ENCODE measurements at regions not wholly inside any gene's neighbourhood (a gene's known extent, or its start where the extent isn't known, plus 50 kb on each side); places are given as distances from the start of the nearest gene placed in this dataset.

DNA sequence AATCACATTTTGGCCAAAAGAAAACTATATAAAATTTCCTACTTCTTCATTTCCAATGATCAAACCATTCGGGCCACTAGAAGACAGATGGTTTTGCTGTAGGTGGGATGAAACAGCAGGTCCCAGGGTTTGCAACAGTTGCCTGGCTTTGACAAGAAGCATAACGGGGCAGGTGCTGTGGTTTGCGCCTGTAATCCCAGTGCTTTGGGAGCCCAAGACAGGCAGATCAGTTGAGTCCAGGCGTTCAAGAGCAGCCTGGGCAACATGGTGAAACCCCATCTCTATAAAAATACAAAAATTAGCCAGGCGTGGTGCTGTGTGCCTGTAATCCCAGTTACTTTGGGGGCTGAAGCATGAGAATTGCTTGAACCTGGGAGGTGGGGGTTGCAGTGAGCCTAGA, 81.4 kb upstream of the XPO1 start:
- no peaks in the 10 kb centered on the region for H3K4me1 ChIP-seq (ENCODE audit: control insufficient read depth in 1 of 2, insufficient read depth in 2 of 2, low read length in 2 of 2)
- intact Hi-C loops (cut with micrococcal nuclease): no loop called here
- H2AFZ ChIP-seq (ENCODE audit: insufficient read depth, low read depth, low read length, poor library complexity, severe bottlenecking): no peak overlapping the region
- no peak overlapping the region for H3K4me2 ChIP-seq (replicated peaks; ENCODE audit: extremely low read depth, low read length, poor library complexity, severe bottlenecking)
- Mint-ChIP-seq H3K9me3 (no peaks in the 10 kb centered on the region), H3K27ac (no peak overlapping the region), H3K4me3 (no peak overlapping the region), H3K27me3 (ENCODE audit: low read depth in 3 of 3) (peaks cover 1 to 2% (median 1%) of the 10 kb centered on the region in 3 donors), H3K36me3 (no peaks in the 10 kb centered on the region), H3K4me1 (no peaks in the 10 kb centered on the region)
- no peak for DNase-seq
- no peaks in the 10 kb centered on the region for H3K79me2 ChIP-seq (ENCODE audit: insufficient read depth, low read length)
- no peaks in the 10 kb centered on the region for H3K36me3 ChIP-seq (replicated peaks in 1 of 2; ENCODE audit: control insufficient read depth in 1 of 2, insufficient read depth in 2 of 2, low read length in 2 of 2)
- H3K9me3 ChIP-seq (replicated peaks in 1 of 2; ENCODE audit: control insufficient read depth in 1 of 2, insufficient read depth in 1 of 2, low read length in 2 of 2): no peaks in the 10 kb centered on the region
- no peak overlapping the region for H3K27ac ChIP-seq (ENCODE audit: low read depth in 1 of 2, low read length in 2 of 2)
- no peaks in the 10 kb centered on the region for H4K20me1 ChIP-seq (ENCODE audit: insufficient read depth, low read length)
- no peaks in the 10 kb centered on the region for H3K27me3 ChIP-seq (ENCODE audit: control insufficient read depth in 2 of 2, insufficient read depth in 2 of 2, low read length in 2 of 2)
- 92% methylated on average over 2 of the region's 5 CpGs for WGBS (ENCODE audit: insufficient coverage)
- TF ChIP-seq, protein P1, sequence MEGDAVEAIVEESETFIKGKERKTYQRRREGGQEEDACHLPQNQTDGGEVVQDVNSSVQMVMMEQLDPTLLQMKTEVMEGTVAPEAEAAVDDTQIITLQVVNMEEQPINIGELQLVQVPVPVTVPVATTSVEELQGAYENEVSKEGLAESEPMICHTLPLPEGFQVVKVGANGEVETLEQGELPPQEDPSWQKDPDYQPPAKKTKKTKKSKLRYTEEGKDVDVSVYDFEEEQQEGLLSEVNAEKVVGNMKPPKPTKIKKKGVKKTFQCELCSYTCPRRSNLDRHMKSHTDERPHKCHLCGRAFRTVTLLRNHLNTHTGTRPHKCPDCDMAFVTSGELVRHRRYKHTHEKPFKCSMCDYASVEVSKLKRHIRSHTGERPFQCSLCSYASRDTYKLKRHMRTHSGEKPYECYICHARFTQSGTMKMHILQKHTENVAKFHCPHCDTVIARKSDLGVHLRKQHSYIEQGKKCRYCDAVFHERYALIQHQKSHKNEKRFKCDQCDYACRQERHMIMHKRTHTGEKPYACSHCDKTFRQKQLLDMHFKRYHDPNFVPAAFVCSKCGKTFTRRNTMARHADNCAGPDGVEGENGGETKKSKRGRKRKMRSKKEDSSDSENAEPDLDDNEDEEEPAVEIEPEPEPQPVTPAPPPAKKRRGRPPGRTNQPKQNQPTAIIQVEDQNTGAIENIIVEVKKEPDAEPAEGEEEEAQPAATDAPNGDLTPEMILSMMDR (IDR thresholded peaks at IDR 0.05): no peak
- H3K4me3 ChIP-seq (replicated peaks in 1 of 3; ENCODE audit: low read depth in 2 of 3, low read length in 3 of 3): no peak overlapping the region
- no peak overlapping the region for H3K9ac ChIP-seq (ENCODE audit: insufficient read depth, low read length, poor library complexity, severe bottlenecking)

DNA sequence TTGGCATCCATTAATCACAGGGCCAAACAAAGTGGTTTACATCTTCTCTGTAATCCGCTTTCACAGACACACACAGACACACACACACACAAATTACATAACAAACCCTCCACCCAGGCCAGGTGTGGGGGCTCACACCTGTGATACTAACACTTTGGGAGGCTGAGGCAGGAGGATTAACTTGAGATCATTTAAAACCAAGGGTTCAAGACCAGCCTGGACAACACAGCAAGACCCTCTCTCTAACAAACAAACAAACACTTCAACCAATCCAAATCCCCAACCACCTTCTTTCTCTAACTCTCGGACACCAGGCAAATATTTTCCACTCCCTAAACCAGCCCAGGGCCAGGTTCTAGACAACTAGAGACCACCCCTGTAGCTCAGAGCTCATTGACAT, 79.5 kb upstream of the XPO1 start:
- no peak overlapping the region for H2AFZ ChIP-seq (ENCODE audit: insufficient read depth, low read depth, low read length, poor library complexity, severe bottlenecking)
- whole genome bisulfite sequencing (ENCODE audit: insufficient coverage): 70% methylated on average over 1 of the region's 2 CpGs
- H3K4me1 ChIP-seq (ENCODE audit: control insufficient read depth in 1 of 2, insufficient read depth in 2 of 2, low read length in 2 of 2): no peaks in the 10 kb centered on the region
- H3K27me3 ChIP-seq (ENCODE audit: control insufficient read depth in 2 of 2, insufficient read depth in 2 of 2, low read length in 2 of 2): no peaks in the 10 kb centered on the region
- H3K36me3 ChIP-seq (replicated peaks in 1 of 2; ENCODE audit: control insufficient read depth in 1 of 2, insufficient read depth in 2 of 2, low read length in 2 of 2): no peaks in the 10 kb centered on the region
- no peak overlapping the region for H3K4me3 ChIP-seq (replicated peaks in 1 of 3; ENCODE audit: low read depth in 2 of 3, low read length in 3 of 3)
- H3K27ac Mint-ChIP-seq: no peak overlapping the region
- TF ChIP-seq, protein P1 (IDR thresholded peaks at IDR 0.05): no peak
- H3K27ac ChIP-seq (ENCODE audit: low read depth in 1 of 2, low read length in 2 of 2): no peak overlapping the region
- H3K9me3 Mint-ChIP-seq: no peaks in the 10 kb centered on the region
- H3K79me2 ChIP-seq (ENCODE audit: insufficient read depth, low read length): no peaks in the 10 kb centered on the region
- H3K4me1 Mint-ChIP-seq: no peaks in the 10 kb centered on the region
- no peak for DNase-seq
- H3K36me3 Mint-ChIP-seq: no peaks in the 10 kb centered on the region
- intact Hi-C loops (cut with micrococcal nuclease): no loop called here
- H3K9ac ChIP-seq (ENCODE audit: insufficient read depth, low read length, poor library complexity, severe bottlenecking): no peak overlapping the region
- no peaks in the 10 kb centered on the region for H4K20me1 ChIP-seq (ENCODE audit: insufficient read depth, low read length)
- H3K4me3 Mint-ChIP-seq: no peak overlapping the region
- H3K9me3 ChIP-seq (replicated peaks in 1 of 2; ENCODE audit: control insufficient read depth in 1 of 2, insufficient read depth in 1 of 2, low read length in 2 of 2): no peaks in the 10 kb centered on the region
- no peak overlapping the region for H3K4me2 ChIP-seq (replicated peaks; ENCODE audit: extremely low read depth, low read length, poor library complexity, severe bottlenecking)
- H3K27me3 Mint-ChIP-seq (ENCODE audit: low read depth in 3 of 3): peaks cover 1 to 2% (median 1%) of the 10 kb centered on the region in 3 donors
